ENCODE measurements at regions not wholly inside any gene's neighbourhood (a gene's known extent, or its start where the extent isn't known, plus 50 kb on each side); places are given as distances from the start of the nearest gene placed in this dataset.

- no peak for TF ChIP-seq CTCF (conservative IDR thresholded peaks at IDR 0.05; ENCODE audit: low read length)
- no peak for TF ChIP-seq EZH2phosphoT487 (IDR thresholded peaks at IDR 0.05; ENCODE audit: borderline replicate concordance, low read depth, low read length)
Measured at GRCh38 chr5:117763271-117763670, 1188.6 kb upstream of the SEMA6A start.
